Hypothalamus (tissue), 51 donors: ENCODE measurements at regions not wholly inside any gene's neighbourhood (a gene's known extent, or its start where the extent isn't known, plus 50 kb on each side); places are given as distances from the start of the nearest gene placed in this dataset.
"Not testable (repeated sequence)": the region's sequence is repeated elsewhere in the genome, so short reads cannot be mapped to it uniquely, and the experiment has no call there.

ENCODE experiments used
- DNase-seq, 51 donors: peaks; one replicate each; lab custom pipeline; 2025; lab: John Stamatoyannopoulos, UW

DNA sequence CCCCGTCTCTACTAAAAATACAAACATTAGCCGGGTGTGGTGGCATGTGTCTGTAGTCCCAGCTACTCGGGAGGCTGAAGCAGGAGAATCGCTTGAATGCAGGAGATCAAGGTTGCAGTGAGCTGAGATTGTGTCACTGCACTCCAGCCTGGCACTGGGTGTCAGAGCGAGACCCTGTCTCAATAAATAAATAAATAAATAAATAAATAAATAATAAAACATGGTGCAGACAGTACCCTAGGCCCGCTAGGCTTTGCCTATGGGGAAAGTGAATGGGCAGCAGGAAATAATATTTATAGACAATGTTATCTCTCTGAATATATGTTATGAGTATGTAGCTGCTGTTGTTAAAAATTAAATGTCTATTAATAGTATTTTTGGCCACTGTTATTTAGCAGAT lies 130.4 kb downstream of the LARP7 start:
- DNase-seq = no peak

DNA sequence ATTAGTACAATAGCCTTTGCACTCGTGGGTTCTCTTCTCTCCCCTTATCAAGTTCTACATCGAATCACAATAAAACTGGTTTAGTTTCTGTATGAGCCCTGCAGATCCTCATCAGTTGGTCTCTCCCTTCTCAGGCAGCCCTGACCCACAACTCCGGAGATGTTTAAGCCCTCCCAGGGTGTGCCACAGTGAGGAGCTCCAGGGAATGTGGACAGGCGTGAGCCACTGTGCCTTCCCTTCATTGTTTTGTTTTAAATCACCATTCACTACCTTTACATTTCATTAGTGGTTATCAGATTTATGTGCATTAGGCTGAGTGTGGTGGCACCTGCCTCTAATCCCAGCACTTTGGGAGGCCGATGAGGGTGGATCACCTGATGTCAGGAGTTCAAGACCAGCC lies 133.2 kb downstream of the LARP7 start:
- no peak for DNase-seq

DNA sequence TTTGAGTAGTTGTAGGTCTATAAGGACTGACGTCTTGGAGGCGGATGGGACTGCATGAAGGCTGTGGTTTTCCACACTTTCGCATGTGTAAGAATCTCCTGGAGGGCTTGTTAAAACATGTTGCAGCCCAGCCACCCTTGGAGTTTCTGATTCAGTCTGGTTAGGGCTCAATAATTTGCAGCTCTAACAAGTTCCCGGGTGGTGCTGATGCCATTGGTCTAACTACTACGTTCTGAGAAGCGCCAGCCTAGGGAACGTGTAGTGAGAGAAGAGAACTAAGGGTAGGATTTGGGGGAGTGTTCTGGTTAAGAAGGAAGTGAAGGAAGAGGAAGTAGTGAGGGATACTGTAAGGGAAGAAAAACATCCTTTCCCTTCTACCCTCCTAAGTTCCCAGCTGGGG lies 138.9 kb downstream of the LARP7 start:
- no peak for DNase-seq

DNA sequence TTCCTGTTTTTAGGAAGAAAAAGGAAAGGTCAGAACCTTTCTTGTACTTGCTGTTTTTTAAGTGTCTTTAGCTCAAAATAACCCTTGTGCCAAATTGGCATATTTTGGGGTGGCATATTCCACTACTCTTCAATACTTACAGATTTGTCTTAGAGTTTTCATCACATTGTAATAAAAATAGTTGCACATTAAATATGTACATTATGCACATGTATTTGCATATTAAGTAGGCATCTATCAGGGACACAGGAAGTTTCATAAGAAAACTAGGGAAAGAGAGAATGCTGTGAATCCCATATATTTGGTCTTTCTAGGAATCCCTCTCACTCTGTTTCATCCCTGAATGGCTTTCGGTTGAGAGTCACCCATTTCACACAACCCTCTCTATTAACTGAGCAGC lies 139.6 kb downstream of the LARP7 start:
- no peak for DNase-seq

DNA sequence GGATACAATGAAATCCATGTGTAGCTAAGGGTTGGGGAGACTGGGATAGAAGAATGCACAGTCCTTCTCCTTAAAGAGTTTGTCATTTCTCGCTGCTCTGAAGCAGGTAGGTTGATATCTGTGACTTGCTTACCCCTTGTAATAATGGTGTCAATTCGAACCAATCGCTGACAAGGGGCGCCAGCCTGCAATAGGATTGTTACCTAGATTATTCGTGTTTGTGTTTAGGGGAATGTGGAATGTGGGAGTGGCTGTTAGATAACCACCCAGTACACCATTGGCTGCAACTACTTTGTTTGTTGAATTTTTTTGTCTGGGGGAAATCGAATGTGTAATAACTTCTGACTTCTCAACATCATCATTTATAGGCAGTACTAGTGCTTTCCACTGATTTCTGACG lies 141.6 kb downstream of the LARP7 start:
- no peak for DNase-seq

DNA sequence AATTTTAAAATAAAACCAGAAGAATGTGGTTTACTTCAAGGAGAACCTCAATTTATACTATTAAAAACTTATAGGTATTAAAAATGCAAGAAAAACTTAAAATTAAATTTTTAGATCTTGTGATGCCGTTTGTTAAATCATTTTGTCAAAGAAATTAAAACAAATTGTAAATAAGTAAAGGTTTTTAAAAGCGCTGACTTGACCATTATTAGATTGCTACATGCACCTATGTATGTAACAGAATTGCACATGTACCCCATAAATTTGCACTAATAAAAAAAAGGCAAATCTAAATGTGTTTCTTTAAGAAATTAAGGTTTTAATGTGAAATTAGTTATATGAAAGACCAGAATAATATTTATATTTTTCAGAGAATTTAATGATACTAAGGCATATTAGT lies 156.1 kb downstream of the LARP7 start:
- no peak for DNase-seq

DNA sequence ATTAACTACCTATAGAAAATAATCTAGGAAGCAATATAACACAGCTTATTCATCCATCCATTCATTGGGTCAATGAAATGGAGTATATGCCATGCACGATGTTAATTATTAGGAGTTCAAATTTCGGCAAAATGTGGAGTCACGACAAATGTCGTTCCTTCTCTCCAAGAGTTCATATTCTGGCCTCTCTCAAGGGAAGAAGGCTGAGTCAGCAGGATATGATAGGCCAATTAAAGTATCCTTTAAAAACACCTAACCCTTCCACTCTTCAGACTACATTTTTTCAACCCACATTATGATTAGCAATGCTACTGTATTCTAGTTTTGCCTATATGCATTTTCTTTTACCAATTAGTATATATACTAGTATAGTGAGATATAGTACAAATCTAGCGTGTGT lies 163.1 kb downstream of the LARP7 start:
- DNase-seq = no peak

DNA sequence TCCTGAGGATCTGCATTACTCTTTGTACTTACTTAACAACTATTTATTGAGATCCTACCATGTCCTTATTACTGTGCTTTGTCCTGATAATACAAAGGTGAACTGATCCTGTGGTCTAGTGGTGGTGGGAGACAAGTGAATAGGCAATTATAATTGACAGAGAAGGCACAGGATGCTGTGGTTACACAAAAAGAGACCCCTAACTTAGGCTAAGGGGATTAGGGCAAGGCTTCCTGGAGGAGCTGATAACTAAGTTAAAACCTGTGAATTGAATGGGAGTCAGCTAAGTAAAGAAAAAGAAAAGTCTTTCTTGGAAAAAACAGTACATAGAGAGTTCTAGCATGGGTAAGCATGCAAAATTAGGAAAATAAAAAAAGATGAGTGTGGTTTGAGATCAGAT lies 164.4 kb downstream of the LARP7 start:
- no peak for DNase-seq

DNA sequence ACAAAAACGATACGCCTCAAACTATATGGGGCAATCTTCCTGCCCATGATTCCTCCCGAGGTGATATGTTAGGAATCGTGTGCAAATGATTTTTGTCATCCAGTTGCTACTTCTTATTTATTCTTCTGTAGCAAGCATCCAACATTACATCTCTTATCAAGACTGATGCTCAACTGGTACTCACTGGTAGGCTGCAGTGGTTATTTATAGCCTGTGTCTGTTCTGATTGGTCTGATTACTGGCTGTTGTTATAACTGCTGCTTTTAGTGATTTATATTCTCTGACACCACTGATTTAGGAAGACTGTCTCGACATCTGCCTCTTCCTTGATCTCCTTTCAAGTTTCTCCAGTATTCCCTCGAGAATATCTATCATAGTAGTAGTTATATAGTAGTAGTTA lies 165.8 kb downstream of the LARP7 start:
- DNase-seq = no peak

DNA sequence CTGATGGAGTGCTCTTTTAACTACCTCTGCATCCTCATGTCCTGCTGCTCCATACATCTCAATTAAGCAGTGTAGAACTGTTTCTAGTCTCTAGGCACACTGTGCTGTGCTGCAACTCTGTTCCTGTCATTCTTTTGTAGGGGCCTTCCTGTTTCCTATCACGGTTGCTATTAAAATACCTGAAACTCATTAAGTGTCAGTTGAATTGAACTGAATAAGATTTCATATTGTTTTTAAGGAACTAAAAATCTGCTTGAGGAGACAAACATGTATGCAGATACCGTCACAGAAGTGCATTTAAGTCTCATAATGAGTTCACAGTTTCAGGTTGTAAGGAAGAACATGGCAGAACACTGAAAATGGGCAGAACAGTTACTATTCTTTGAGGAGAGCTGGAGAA lies 170.1 kb downstream of the LARP7 start:
- DNase-seq = no peak

DNA sequence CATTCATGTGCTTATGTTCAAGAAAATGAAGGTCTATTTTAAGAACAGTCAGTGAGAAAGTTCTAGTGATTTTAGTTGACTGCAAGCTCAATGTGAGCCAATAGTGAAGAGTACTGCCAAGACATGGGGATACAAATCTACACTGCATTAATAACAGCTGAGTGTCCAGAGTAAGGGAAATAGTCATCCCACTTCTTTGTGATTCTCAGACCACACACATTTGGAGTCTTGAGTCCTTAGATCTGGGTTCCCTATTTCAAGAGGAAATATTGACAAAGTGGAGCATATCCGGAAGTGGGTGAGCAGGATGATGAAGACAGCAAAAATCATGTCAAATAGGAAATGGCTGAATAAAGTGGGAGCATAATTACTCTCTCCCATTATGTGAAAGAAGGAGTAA lies 171.1 kb downstream of the LARP7 start:
- DNase-seq = no peak

DNA sequence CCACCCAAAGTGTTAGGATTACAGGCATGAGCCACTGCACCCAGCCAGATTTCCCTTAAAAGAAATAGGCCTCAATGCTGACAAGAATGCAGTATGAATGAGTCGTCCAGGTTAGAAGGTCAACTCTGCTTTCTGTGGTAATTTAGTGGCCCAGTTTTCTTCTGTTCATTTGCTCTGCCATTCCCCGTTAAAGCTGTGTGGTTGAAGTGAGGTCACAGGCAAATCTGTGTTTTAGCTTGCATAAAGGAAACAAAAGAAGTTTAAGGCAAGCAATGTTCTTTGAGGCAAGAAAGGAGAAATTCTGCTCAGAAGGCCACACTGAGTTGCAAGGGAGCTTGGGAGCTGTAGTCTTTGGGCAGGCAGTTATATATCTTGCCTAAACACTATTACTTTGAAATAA lies 176.8 kb downstream of the LARP7 start:
- no peak for DNase-seq

DNA sequence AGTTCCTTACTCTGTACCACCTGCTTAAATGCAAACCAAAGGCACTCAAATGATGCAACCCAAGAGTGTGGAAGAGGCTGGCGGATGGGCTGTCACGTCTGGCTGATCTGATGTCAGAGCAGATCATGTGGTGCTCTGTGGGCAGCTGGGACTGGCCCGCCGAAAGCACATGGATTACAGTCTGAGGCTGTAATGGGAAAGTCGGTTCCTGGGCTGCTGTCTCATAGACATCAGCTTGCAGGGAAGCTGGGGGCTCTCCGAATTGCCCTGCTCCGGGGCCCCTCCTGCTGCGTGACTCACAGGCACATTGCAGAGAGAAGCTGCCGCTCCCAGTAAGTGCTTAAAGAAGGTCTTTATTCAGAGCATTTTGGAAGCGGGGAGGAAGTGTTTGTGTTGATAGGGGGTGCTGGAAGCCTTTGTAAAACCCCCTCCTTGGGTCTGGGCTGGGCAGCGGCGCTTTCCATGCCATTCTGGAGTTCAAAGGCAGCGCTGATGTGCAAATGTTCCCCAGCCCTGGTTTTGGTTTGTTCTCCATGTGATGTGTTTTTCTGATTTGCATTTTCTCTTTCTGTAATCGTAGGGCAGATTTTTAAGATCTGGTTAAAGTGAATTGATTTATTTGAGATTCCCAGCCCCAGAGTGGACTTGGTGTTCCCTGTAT lies 181.1 kb downstream of the LARP7 start:
- DNase-seq = peak; percentile 21 to 92 (median 79)

DNA sequence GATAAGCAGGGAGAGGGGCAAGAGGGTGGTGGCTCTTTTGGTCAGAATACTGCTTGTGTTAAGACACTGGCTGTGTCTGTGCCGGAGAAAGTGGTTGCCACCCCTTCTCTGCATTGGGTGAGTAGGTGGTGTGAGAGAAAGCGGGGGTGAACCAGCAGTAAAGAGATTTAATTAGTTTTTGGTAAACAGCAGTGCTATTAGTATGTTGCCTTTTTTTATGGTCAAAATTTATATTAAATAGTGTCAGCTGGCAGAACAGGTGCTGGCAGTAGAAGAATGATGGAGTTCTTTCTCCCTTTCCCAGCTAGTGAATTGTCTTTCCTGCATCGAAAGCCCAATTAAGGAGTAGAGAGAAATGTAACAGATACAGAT lies 181.6 kb downstream of the LARP7 start:
- peak in 18 of 51 donors; percentile 0 to 83 (median 27) for DNase-seq

DNA sequence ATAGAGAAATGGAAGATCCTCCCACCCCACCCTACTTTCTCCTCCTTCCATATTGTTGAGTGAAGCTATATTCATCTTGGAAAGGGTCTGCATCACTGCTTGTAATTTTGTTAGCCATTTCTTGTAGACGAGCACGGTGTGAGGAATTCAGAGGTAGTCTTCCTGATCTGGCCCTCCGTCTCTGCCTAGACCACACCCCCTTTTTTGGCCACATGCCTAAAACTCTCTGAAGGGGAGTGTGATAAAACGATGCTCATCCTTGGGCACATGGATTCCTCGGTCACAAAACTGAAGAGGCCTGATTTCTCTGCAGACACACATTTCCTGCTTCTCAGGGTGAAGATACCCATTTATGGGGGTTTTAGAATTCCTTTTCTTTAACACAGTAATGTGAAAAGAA lies 182.8 kb downstream of the LARP7 start:
- peak in 1 of 51 donors; percentile 6 for DNase-seq

DNA sequence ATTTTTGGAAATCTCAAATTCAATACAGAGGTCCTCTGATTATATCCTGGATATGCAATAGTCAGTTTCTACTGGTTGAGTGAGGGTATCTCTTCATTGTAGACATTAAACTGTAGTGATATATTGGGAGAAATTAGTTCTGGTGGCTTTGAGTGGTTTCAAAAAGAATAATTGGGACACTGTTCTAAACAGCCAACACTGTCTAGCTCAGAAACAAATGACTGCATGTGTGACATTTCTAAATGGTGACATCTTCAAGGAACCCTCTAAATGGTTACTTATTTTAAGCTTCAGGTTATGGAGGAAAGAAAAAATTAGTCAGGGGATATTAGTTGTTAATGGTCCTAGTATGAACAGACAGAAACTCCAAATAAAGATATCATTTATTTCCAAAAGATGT lies 186.2 kb downstream of the LARP7 start:
- DNase-seq = no peak

DNA sequence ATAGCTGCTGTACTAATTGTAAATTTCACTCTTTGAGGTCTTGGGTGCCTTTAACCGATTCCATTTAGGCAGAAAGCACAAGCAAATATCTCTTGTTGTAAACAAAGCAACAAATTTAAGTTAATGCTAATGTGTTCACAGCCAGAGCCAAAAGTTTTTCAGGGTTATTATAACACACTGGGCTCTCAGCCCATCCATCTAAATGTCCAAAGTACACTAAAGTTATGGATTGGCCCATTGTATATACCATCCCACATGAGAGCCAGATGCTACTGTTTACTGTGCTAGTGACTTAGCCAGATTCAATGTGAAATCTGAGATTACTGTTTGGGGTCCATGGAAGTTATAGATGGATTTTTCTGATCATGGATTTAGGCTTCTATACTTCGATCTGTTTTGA lies 186.7 kb downstream of the LARP7 start:
- no peak for DNase-seq

DNA sequence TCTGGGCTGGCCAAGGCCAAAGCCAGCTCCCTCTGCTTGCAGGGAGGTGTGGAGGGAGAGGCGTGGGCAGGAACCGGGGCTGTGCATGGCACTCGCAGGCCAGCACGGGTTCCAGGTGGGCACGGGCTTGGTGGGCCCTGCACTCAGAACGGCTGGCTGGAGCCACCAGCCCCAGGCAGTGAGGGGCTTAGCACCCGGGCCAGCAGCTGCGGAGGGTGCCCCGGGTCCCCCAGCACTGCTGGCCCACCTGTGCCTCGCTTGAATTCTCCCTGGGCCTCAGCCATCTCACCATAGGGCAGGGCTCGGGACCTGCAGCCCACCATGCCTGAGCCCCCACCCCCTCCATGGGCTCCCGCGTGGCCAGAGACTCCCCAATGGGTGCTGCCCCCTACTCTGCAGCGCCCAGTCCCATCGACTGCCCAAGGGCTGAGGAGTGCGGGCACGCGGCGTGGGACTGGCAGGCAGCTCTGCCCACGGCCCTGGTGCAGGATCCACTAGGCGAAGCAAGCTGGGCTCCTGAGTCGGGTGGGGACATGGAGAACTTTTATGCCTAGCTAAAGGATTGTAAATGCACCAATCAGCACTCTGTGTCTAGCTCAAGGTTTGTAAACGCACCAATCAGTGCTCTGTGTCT lies 193.9 kb downstream of the LARP7 start:
- DNase-seq = no peak

DNA sequence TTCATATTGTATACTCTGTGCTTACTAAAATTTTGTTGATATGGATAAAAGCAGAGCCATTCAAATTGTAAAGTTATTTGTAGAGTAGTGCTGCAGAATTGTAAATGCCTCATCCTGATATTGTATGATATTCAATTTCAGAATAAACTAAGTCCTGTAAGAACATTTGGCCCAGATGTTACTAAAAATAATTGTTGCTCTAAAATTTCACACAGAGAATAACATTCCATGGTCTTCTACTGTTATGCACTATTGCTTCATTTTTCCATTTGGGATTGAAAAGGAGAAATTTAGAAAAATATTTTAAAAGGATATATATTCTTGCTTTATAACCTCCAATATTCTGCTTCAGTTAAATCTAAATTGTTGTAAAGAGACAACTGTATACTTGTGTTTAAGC lies 195.6 kb downstream of the LARP7 start:
- DNase-seq = no peak

DNA sequence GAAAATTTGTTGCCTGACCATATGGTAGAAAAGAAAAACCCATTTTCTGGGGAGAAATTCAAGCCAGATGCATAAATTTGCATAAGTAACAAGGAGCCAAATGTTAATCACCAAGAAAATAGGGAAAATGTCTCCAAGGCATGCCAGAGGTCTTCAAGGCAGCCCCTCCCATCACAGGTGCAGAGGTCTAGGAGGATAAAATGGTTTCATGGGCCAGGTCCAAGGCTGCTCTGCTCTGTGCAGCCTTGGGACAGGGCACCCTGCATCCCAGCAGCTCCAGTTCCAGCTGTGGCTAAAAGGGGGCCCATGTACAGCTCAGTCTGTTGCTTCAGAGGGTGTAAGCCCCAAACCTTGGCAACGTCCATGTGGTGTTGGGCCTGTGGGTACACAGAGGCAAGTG lies 200.0 kb downstream of the LARP7 start:
- DNase-seq = no peak

DNA sequence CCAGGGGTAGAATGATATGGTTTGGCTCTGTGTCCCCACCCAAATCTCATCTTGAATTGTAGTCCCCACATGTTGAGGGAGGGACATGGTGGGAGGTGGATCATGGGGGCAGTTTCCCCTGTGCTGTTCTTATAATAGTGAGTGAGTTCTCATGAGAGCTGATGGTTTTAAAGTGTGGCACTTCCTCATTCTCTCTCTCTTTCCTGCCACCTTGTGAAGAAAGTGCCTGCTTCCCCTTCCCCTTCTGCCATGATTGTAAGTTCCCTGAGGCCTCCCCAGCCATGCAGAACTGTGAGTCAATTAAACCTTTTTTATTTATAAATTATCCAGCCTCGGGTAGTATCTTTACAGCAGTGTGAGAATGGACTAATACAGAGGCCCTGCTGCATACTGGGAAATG lies 201.1 kb downstream of the LARP7 start:
- DNase-seq = not testable (repeated sequence)

DNA sequence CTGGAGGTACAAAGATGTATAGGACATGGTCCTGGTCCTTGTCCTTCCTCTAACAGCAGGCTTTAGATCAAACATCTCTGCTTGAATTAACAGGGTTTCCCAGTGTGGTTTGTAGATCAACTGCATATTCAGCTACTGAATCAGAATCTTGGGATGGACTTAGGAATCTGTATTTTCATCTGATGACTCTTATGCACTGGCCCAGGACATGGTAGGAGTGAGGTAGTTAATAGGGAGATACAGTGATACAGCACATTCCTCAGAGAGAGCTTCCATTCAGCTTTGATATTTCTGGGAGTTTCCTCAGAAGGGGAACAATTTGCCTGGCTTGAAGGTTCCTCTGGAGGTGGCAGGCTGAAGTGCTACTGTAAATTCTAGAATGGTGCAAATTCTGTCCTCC lies 203.1 kb downstream of the LARP7 start:
- no peak for DNase-seq

DNA sequence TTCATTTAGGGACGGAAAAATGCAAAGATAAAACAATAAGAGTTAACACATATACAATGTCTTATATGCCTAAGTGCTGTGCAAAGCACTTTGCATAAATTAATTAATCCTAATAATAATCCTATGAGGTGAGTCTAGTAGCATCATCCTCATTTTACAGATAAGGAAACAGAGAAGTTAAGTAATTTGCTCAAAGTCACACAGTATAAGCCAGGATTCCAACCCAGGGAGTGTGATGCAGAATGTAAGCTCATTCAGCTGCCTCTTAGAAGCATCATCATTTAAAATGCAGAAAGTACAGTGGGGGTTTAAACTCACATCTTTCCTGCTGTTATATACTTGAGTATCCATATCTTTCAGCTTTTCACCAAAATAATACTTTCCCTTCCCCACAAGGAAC lies 203.7 kb downstream of the LARP7 start:
- DNase-seq = no peak
